T-cell (primary cell): ENCODE measurements at regions not wholly inside any gene's neighbourhood (a gene's known extent, or its start where the extent isn't known, plus 50 kb on each side); places are given as distances from the start of the nearest gene placed in this dataset.

Experiments used
- ATAC-seq, 4 experiments: fragments of 200-7000 bp in 3 of 4; fragments of 150-1000 bp in 1 of 4; cut with Tn5 transposase; replicated peaks in 1 of 4; 1 replicate in 3 of 4; 2 replicates in 1 of 4; pipeline ENCODE4 v1.10.0; 2021; ENCODE audit warnings: moderate library complexity in 3 of 4, mild to moderate bottlenecking in 2 of 4, moderate number of reproducible peaks in 1 of 4
- CTCF ChIA-PET, 2 donors: fragments of 300-600 bp; sonication (Branson Sonifier 250); formaldehyde crosslinking; loops; one replicate each; lab custom pipeline; 2022; ENCODE audit warnings: antibody characterized with exemption in 2 of 2; lab: Charles Lee
- POLR2A ChIA-PET, 2 donors: fragments of 300-600 bp; sonication (Branson Sonifier 250); formaldehyde crosslinking; loops; one replicate each; lab custom pipeline; 2022; ENCODE audit warnings: antibody characterized with exemption in 2 of 2; lab: Charles Lee
- DNase-seq, 35 experiments: peaks; one replicate each; pipeline versions ENCODE4 v3.0.0 to v3.0.0-alpha.2; 2013 to 2023
- H3K27ac ChIP-seq: one replicate; pipeline ENCODE4 v1.5.1; 2013; ENCODE audit warnings: low read length
- H3K27me3 ChIP-seq, 2 experiments: replicated peaks in 1 of 2; 1 replicate in 1 of 2; 2 replicates in 1 of 2; pipeline versions ENCODE4 v1.6.1 to v1.7.0; 2013; ENCODE audit warnings: low read length in 1 of 2, mixed read lengths in 1 of 2; ENCODE audit not compliant: control insufficient read depth in 2 of 2, insufficient read depth in 2 of 2; ENCODE audit errors: extremely low read depth in 1 of 2
- H3K36me3 ChIP-seq, 2 donors: 1 replicate in 1 of 2; 2 replicates in 1 of 2; pipeline versions ENCODE4 v1.6.1 to v1.7.0; 2013; ENCODE audit warnings: low read length in 1 of 2; ENCODE audit not compliant: control insufficient read depth in 2 of 2, insufficient read depth in 1 of 2; ENCODE audit errors: extremely low read depth in 1 of 2
- H3K4me1 ChIP-seq, 2 experiments: 1 replicate in 1 of 2; 2 replicates in 1 of 2; pipeline versions ENCODE4 v1.6.1 to v1.7.0; 2013; ENCODE audit warnings: low read length in 2 of 2, mixed read lengths in 1 of 2; ENCODE audit not compliant: insufficient read depth in 2 of 2, control insufficient read depth in 1 of 2; ENCODE audit errors: extremely low read depth in 1 of 2
- H3K4me3 ChIP-seq, 2 donors: 1 replicate in 1 of 2; 2 replicates in 1 of 2; pipeline versions ENCODE4 v1.5.1 to v1.7.0; 2013; ENCODE audit warnings: mild to moderate bottlenecking in 2 of 2, low read length in 1 of 2, moderate library complexity in 1 of 2; ENCODE audit not compliant: control insufficient read depth in 1 of 2; ENCODE audit errors: extremely low read depth in 1 of 2
- H3K9me3 ChIP-seq: 2 replicates; pipeline ENCODE4 v1.7.0; 2013
- H3K27ac Mint-ChIP-seq, 2 donors: one replicate each; pipeline ENCODE4 v1.8.0; 2020 to 2021; ENCODE audit warnings: mild to moderate bottlenecking in 2 of 2, mixed read lengths in 2 of 2
- H3K27me3 Mint-ChIP-seq, 2 donors: one replicate each; pipeline ENCODE4 v1.8.0; 2021 to 2022; ENCODE audit warnings: mixed read lengths in 2 of 2
- H3K36me3 Mint-ChIP-seq: one replicate; pipeline ENCODE4 v1.8.0; 2021; ENCODE audit warnings: mixed read lengths
- H3K4me1 Mint-ChIP-seq, 3 donors: one replicate each; pipeline ENCODE4 v1.8.0; 2020 to 2022; ENCODE audit warnings: mixed read lengths in 3 of 3, mild to moderate bottlenecking in 1 of 3
- H3K4me3 Mint-ChIP-seq, 3 donors: one replicate each; pipeline ENCODE4 v1.8.0; 2020 to 2022; ENCODE audit warnings: mild to moderate bottlenecking in 3 of 3, mixed read lengths in 3 of 3, moderate library complexity in 3 of 3
- H3K9me3 Mint-ChIP-seq, 3 donors: one replicate each; pipeline ENCODE4 v1.8.0; 2020 to 2022; ENCODE audit warnings: mixed read lengths in 3 of 3
- WGBS: methylation state at CpG from one replicate; pipeline ENCODE4 v1.1.5; 2013; ENCODE audit warnings: missing lambda C conversion rate; ENCODE audit not compliant: insufficient coverage; 5-methylcytosine and 5-hydroxymethylcytosine counted together

DNA sequence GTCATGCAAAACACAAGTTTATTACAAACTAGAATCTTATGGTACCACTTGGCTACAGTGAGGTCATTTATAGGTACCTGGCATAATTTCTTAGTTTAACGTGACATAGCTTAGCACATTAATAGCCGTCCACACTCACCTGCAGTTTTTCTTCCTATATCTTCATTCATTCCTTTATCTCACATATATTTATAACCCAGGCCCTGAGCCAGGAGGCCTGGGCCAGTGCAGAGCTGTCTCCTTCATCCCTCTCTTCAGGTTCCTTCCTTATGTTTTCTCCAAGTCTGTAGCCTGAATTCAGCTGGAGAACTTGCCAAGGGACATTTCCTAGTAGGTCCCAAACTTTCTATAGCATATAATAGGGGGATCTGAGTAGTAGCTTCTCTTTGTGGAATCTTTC is 367.9 kb upstream of the SGCD start:
- Histone ChIP-seq H3K4me3 (no peak overlapping the region), H3K27ac (no peak overlapping the region), H3K36me3 (no peaks in the 10 kb centered on the region), H3K9me3 (no peaks in the 10 kb centered on the region), H3K4me1 (no peaks in the 10 kb centered on the region), H3K27me3 (no peaks in the 10 kb centered on the region)
- H3K4me1 Mint-ChIP-seq: no peaks in the 10 kb centered on the region
- POLR2A ChIA-PET: no interaction called here
- DNase-seq: no peak
- WGBS: 100% methylated on average over 1 of the region's 2 CpGs
- ATAC-seq: no peak
- CTCF ChIA-PET: no interaction called here
- no peaks in the 10 kb centered on the region for H3K36me3 Mint-ChIP-seq
- H3K9me3 Mint-ChIP-seq: no peaks in the 10 kb centered on the region
- H3K4me3 Mint-ChIP-seq: no peak overlapping the region
- H3K27me3 Mint-ChIP-seq: peaks cover 2 to 3% of the 10 kb centered on the region in 2 donors
- no peak overlapping the region for H3K27ac Mint-ChIP-seq

DNA sequence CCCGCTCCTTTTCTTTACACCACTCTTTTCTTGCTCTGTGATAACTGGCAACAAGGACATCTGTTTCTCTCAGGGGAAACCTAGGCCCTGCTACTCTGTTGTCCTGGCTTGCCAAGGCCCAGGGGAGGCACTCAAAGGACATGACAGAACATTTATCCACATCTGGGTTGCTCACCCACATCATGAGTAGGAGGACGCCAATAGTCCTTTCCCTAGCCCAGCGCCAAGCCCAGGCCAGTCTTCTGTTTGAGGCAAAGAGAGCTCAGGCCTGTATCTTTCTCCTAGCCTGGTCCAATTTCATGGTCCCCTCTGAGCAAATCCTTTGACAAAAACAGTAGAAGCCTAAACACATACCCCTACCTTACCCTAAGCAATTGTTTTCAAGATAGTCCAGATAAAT is 366.8 kb upstream of the SGCD start:
- no peaks in the 10 kb centered on the region for H3K4me1 Mint-ChIP-seq
- H3K27ac ChIP-seq: no peak overlapping the region
- H3K9me3 ChIP-seq: no peaks in the 10 kb centered on the region
- no peak for ATAC-seq
- peaks cover 0 to 2% of the 10 kb centered on the region in 2 donors for H3K27me3 Mint-ChIP-seq
- POLR2A ChIA-PET: no interaction called here
- no peaks in the 10 kb centered on the region for H3K9me3 Mint-ChIP-seq
- H3K4me3 Mint-ChIP-seq: no peak overlapping the region
- H3K4me3 ChIP-seq: no peak overlapping the region
- DNase-seq: no peak
- H3K36me3 ChIP-seq: no peaks in the 10 kb centered on the region
- H3K36me3 Mint-ChIP-seq: no peaks in the 10 kb centered on the region
- WGBS: 89% methylated on average over 3 of the region's 3 CpGs
- H3K27me3 ChIP-seq: no peaks in the 10 kb centered on the region
- H3K4me1 ChIP-seq: no peaks in the 10 kb centered on the region
- no peak overlapping the region for H3K27ac Mint-ChIP-seq
- CTCF ChIA-PET: no interaction called here

DNA sequence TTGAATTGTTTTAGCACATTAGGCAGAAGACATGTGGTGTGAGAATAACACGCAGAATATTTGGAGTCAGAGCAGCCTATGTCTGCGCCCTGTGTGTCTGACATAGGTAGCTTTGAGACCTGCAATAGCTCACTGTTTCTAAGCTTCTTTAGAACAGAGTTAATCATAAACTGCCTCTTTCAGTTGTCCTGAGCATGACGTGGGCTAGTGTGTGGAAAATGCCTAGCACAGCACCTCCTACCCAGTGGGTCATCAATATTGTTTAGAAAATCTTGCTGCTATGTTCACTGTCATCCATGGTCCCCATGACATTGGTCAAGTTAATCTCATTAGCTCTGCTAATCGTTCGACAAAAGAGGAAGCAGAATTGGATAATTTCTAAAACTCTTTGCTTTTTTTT is 357.4 kb upstream of the SGCD start:
- WGBS: 100% methylated on average over 2 of the region's 5 CpGs
- CTCF ChIA-PET: interaction anchor here in 1 of 2 donors (0.7 kb wide), 1 partner anchor 443 kb away, joined by 4 read pairs; no protein-coding TSS in a partner anchor

DNA sequence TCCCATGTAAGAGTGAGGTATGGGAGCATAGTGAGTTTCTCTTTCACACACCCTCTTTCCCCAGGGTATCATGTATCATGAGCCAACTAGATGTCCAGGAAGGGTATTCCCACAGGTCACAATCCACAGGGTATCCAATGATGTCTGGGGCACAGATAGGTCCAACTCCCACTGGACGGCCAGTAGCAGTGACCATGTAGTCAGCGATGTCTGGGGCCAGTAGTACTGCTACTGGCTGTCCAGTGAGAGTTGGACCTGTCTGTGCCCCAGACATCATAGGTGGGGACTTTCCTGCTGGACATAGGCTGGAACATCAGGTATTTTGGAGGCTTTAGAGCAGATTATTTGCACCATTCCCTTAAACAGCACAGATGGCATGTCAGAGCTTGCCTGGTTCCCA is 352.6 kb upstream of the SGCD start:
- H3K36me3 Mint-ChIP-seq: no peaks in the 10 kb centered on the region
- H3K4me3 Mint-ChIP-seq: no peak overlapping the region
- Histone ChIP-seq H3K4me1 (no peaks in the 10 kb centered on the region), H3K4me3 (no peak overlapping the region), H3K9me3 (no peaks in the 10 kb centered on the region), H3K27me3 (no peaks in the 10 kb centered on the region), H3K27ac (no peak overlapping the region), H3K36me3 (no peaks in the 10 kb centered on the region)
- ChIA-PET CTCF (no interaction called here), POLR2A (no interaction called here)
- H3K27me3 Mint-ChIP-seq: peaks cover 12 to 19% of the 10 kb centered on the region in 2 donors
- no peaks in the 10 kb centered on the region for H3K9me3 Mint-ChIP-seq
- 72% methylated on average over 2 of the region's 2 CpGs for WGBS
- DNase-seq (no peak), ATAC-seq (no peak)
- H3K27ac Mint-ChIP-seq: no peak overlapping the region
- H3K4me1 Mint-ChIP-seq: no peaks in the 10 kb centered on the region

More for the DNA sequence above, 357.4 kb upstream of the SGCD start:
- no peaks in the 10 kb centered on the region for H3K36me3 ChIP-seq
- peaks cover 3 to 5% of the 10 kb centered on the region in 2 donors for H3K27me3 Mint-ChIP-seq
- no peak for ATAC-seq
- H3K4me1 Mint-ChIP-seq: no peaks in the 10 kb centered on the region
- H3K27ac Mint-ChIP-seq: no peak overlapping the region
- H3K4me3 ChIP-seq: no peak overlapping the region
- no peaks in the 10 kb centered on the region for H3K27me3 ChIP-seq
- H3K4me3 Mint-ChIP-seq: no peak overlapping the region
- no peaks in the 10 kb centered on the region for H3K9me3 ChIP-seq
- H3K4me1 ChIP-seq: no peaks in the 10 kb centered on the region
- DNase-seq: no peak
- POLR2A ChIA-PET: no interaction called here
- no peak overlapping the region for H3K27ac ChIP-seq
- H3K9me3 Mint-ChIP-seq: peaks cover 7 to 10% (median 7%) of the 10 kb centered on the region in 3 donors
- H3K36me3 Mint-ChIP-seq: no peaks in the 10 kb centered on the region

DNA sequence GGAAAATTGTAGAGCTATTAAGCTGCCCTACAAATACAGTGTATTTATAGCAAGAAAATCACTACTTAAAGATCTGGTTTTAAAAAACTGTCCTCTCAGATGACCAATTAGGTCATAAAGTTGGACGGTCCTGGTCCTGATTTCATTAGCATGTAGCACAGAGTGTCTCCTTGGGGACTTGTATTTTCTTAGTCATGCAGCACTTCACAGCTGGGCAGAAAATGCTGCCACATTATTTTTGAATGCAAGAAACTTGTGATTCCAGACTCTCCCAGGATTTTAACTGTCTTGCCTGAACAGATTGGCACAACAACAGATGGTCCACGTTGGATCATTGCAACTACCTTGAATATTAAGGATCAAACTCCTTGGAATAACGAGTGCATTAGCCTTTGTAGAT is 348.1 kb upstream of the SGCD start:
- Histone ChIP-seq H3K27ac (no peak overlapping the region), H3K4me3 (no peak overlapping the region), H3K36me3 (no peaks in the 10 kb centered on the region), H3K9me3 (no peaks in the 10 kb centered on the region), H3K27me3 (no peaks in the 10 kb centered on the region), H3K4me1 (no peaks in the 10 kb centered on the region)
- no peaks in the 10 kb centered on the region for H3K9me3 Mint-ChIP-seq
- no peak for ATAC-seq
- no peaks in the 10 kb centered on the region for H3K4me1 Mint-ChIP-seq
- DNase-seq: no peak
- H3K4me3 Mint-ChIP-seq: no peak overlapping the region
- H3K27ac Mint-ChIP-seq: no peak overlapping the region
- no peaks in the 10 kb centered on the region for H3K36me3 Mint-ChIP-seq
- CTCF ChIA-PET: no interaction called here
- WGBS: 67% methylated on average over 1 of the region's 3 CpGs
- POLR2A ChIA-PET: no interaction called here
- peaks cover 10 to 14% of the 10 kb centered on the region in 2 donors for H3K27me3 Mint-ChIP-seq

DNA sequence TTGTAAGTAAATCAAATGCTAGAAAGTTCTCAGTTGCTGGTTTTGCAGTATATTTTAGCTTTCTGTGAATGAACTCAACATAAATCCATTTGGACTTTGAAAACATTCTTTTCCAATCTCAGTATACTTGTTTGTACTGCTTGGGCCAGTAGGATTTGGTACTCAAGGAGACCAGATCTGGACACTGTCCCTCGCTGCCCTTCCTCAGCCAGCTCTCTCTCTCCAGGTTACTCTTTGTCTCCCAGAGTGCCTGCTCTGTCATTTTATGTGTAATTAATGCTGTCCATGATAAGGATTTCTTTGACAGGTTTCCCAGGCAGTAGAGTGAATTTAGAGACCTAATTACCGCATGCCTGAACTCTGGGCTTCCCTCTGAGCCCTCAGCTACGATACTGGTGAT is 344.6 kb upstream of the SGCD start:
- peaks cover 0 to 3% of the 10 kb centered on the region in 2 donors for H3K27me3 Mint-ChIP-seq
- ChIA-PET POLR2A (no interaction called here), CTCF (interaction anchor here in 1 of 2 donors (0.5 kb wide), 1 partner anchor 928 kb away, joined by 3 read pairs; no protein-coding TSS in a partner anchor)
- Histone ChIP-seq H3K36me3 (no peaks in the 10 kb centered on the region), H3K4me1 (no peaks in the 10 kb centered on the region), H3K4me3 (no peak overlapping the region), H3K9me3 (no peaks in the 10 kb centered on the region), H3K27me3 (no peaks in the 10 kb centered on the region), H3K27ac (no peak overlapping the region)
- no peak overlapping the region for H3K4me3 Mint-ChIP-seq
- H3K9me3 Mint-ChIP-seq: no peaks in the 10 kb centered on the region
- no peak for DNase-seq
- no peak overlapping the region for H3K27ac Mint-ChIP-seq
- no peaks in the 10 kb centered on the region for H3K36me3 Mint-ChIP-seq
- H3K4me1 Mint-ChIP-seq: no peaks in the 10 kb centered on the region
- no peak for ATAC-seq
- WGBS: 100% methylated on average over 2 of the region's 3 CpGs

- H3K27me3 Mint-ChIP-seq: no peaks in the 10 kb centered on the region
- H3K36me3 Mint-ChIP-seq: no peaks in the 10 kb centered on the region
- WGBS: 75% methylated on average over 1 of the region's 3 CpGs
- Histone ChIP-seq H3K4me1 (no peaks in the 10 kb centered on the region), H3K9me3 (no peaks in the 10 kb centered on the region), H3K27me3 (no peaks in the 10 kb centered on the region), H3K4me3 (no peak overlapping the region), H3K27ac (no peak overlapping the region), H3K36me3 (no peaks in the 10 kb centered on the region)
- no peak for DNase-seq
- H3K27ac Mint-ChIP-seq: no peak overlapping the region
- H3K4me3 Mint-ChIP-seq: no peak overlapping the region
- CTCF ChIA-PET: no interaction called here
- POLR2A ChIA-PET: no interaction called here
- no peaks in the 10 kb centered on the region for H3K4me1 Mint-ChIP-seq
- H3K9me3 Mint-ChIP-seq: no peaks in the 10 kb centered on the region
- ATAC-seq: no peak
Measured at GRCh38 chr5:155983954-155984353, 343.0 kb upstream of the SGCD start.
